HCT116 (cell line): ENCODE measurements at regions not wholly inside any gene's neighbourhood (a gene's known extent, or its start where the extent isn't known, plus 50 kb on each side); places are given as distances from the start of the nearest gene placed in this dataset.

Experiments used
- ATAC-seq: fragments of 200-7000 bp; cut with Tn5 transposase; 2 replicates; pipeline ENCODE4 v1.9.1; 2020; ENCODE audit warnings: mild to moderate bottlenecking, moderate library complexity
- BruUV-seq: library from RNA; stranded (reverse); fragments of 400-500 nt; replicated peaks from 2 replicates; lab custom pipeline; 2021; lab: Mats Ljungman, UMichigan
- CTCF ChIA-PET: fragments of 300-600 bp; sonication (Branson Sonifier 250); formaldehyde crosslinking; loops from one replicate; lab custom pipeline; 2021; ENCODE audit warnings: antibody characterized with exemption; lab: Charles Lee
- POLR2A ChIA-PET: fragments of 300-600, 350-600 bp; sonication (Branson Sonifier 250); formaldehyde crosslinking; loops from one replicate; lab custom pipeline; 2021; ENCODE audit warnings: antibody characterized with exemption; lab: Charles Lee
- RAD21 ChIA-PET, 2 experiments: fragments of 300-600 bp; sonication (Branson Sonifier 250); formaldehyde crosslinking; loops; one replicate each; lab custom pipeline; 2023; ENCODE audit warnings: low total read pairs in 2 of 2; ENCODE audit not compliant: uncharacterized antibody in 2 of 2, unreplicated experiment in 2 of 2, low non-redundant PET in 1 of 2; lab: Charles Lee
- DNase-seq: peaks from one replicate; pipeline ENCODE4 v3.0.0-alpha.2; 2010; ENCODE audit warnings: low read depth, low spot score
- H2AFZ ChIP-seq: fragments of 200-600 bp; shearing (Covaris generic), sonication (generic); 2 replicates; pipeline ENCODE4 v1.6.1; 2017; ENCODE audit warnings: low read depth, mixed run types, mixed read lengths, antibody characterized with exemption, low read length; ENCODE audit not compliant: poor library complexity, severe bottlenecking
- H3K27ac ChIP-seq: 2 replicates; pipeline ENCODE4 v1.5.1; 2012; ENCODE audit warnings: low read depth, low read length
- H3K27me3 ChIP-seq: fragments of 200-600 bp; sonication (generic); 2 replicates; pipeline ENCODE4 v1.6.1; 2016; ENCODE audit warnings: mixed run types, low read length, mixed read lengths; ENCODE audit not compliant: insufficient read depth
- H3K36me3 ChIP-seq, 2 experiments: fragments of 200-500 bp in 1 of 2; fragments of 200-600 bp in 1 of 2; sonication (Bioruptor generic) in 1 of 2; sonication (generic) in 1 of 2; 2 replicates each; pipeline versions ENCODE4 v1.5.1 to v1.6.1; 2014 to 2016; ENCODE audit warnings: low read length in 2 of 2, inconsistent platforms in 1 of 2, mixed read lengths in 1 of 2, mixed run types in 1 of 2; ENCODE audit not compliant: insufficient read depth in 2 of 2, control insufficient read depth in 1 of 2
- H3K4me1 ChIP-seq, 2 experiments: fragments of 200-600 bp in 1 of 2; sonication (generic) in 1 of 2; 2 replicates each; pipeline versions ENCODE4 v1.5.1 to v1.6.1; 2012 to 2017; ENCODE audit warnings: low read length in 2 of 2, inconsistent platforms in 1 of 2, mild to moderate bottlenecking in 1 of 2, mixed read lengths in 1 of 2, mixed run types in 1 of 2, moderate library complexity in 1 of 2; ENCODE audit not compliant: insufficient read depth in 2 of 2, control insufficient read depth in 1 of 2
- H3K4me2 ChIP-seq: fragments of 200-600 bp; sonication (generic); 2 replicates; pipeline ENCODE4 v1.6.1; 2017; ENCODE audit warnings: mixed run types, low read length, mixed read lengths
- H3K4me3 ChIP-seq, 2 experiments: fragments of 200-600 bp in 1 of 2; sonication (generic) in 1 of 2; replicated peaks in 1 of 2; 2 replicates each; pipeline ENCODE4 v1.5.1; 2011 to 2016; ENCODE audit warnings: low read length in 2 of 2, control low read depth in 1 of 2, low read depth in 1 of 2, mild to moderate bottlenecking in 1 of 2, mixed read lengths in 1 of 2, mixed run types in 1 of 2
- H3K79me2 ChIP-seq: fragments of 200-600 bp; sonication (generic); 2 replicates; pipeline ENCODE4 v1.6.1; 2017; ENCODE audit warnings: mild to moderate bottlenecking, mixed run types, low read length, moderate library complexity, mixed read lengths; ENCODE audit not compliant: insufficient read depth
- H3K9ac ChIP-seq: fragments of 200-600 bp; sonication (generic); 2 replicates; pipeline ENCODE4 v1.6.1; 2016; ENCODE audit warnings: low read length, mixed read lengths
- H3K9me2 ChIP-seq: fragments of 200-600 bp; sonication (generic), shearing (Covaris generic); 2 replicates; pipeline ENCODE4 v1.6.1; 2017; ENCODE audit warnings: mixed run types, mild to moderate bottlenecking, moderate library complexity; ENCODE audit not compliant: insufficient read depth
- H3K9me3 ChIP-seq, 2 experiments: fragments of 200-500 bp in 1 of 2; fragments of 200-600 bp in 1 of 2; sonication (Bioruptor generic) in 1 of 2; sonication (generic) in 1 of 2; 2 replicates each; pipeline ENCODE4 v1.6.1; 2014 to 2017; ENCODE audit warnings: low read length in 2 of 2, mixed read lengths in 2 of 2, inconsistent platforms in 1 of 2, low read depth in 1 of 2, mild to moderate bottlenecking in 1 of 2, mixed run types in 1 of 2, moderate library complexity in 1 of 2; ENCODE audit not compliant: control insufficient read depth in 1 of 2, insufficient read depth in 1 of 2
- H4K20me1 ChIP-seq: fragments of 200-600 bp; sonication (generic), shearing (Covaris generic); 2 replicates; pipeline ENCODE4 v1.6.1; 2017; ENCODE audit warnings: mixed run types, mild to moderate bottlenecking, moderate library complexity; ENCODE audit not compliant: insufficient read depth
- EGR1 ChIP-seq: IDR thresholded peaks from 2 replicates; pipeline ENCODE4 v1.6.1; 2012; ENCODE audit warnings: low read depth
- EZH2phosphoT487 ChIP-seq: fragments of 200-600 bp; IDR thresholded peaks from 2 replicates; pipeline ENCODE4 v1.6.1; 2018; ENCODE audit warnings: antibody characterized with exemption, borderline replicate concordance
- FOSL1 ChIP-seq: IDR thresholded peaks from 2 replicates; pipeline ENCODE4 v1.6.1; 2012; ENCODE audit warnings: low read depth
- RAD21 ChIP-seq: IDR thresholded peaks from 2 replicates; pipeline ENCODE4 v1.6.1; 2012; ENCODE audit warnings: low read depth, mild to moderate bottlenecking
- SIN3A ChIP-seq: IDR thresholded peaks from 2 replicates; pipeline ENCODE4 v1.6.1; 2012; ENCODE audit warnings: low read depth
- YY1 ChIP-seq: IDR thresholded peaks from 2 replicates; pipeline ENCODE4 v1.6.1; 2011; ENCODE audit warnings: low read length, low read depth, moderate library complexity, mild to moderate bottlenecking; ENCODE audit not compliant: insufficient replicate concordance; ENCODE audit errors: extremely low read depth
- intact Hi-C: fragments of 100-400 bp; cut with micrococcal nuclease; formaldehyde crosslinking; loops from 2 replicates; pipeline ENCODE4 v1.10.0; 2022

DNA sequence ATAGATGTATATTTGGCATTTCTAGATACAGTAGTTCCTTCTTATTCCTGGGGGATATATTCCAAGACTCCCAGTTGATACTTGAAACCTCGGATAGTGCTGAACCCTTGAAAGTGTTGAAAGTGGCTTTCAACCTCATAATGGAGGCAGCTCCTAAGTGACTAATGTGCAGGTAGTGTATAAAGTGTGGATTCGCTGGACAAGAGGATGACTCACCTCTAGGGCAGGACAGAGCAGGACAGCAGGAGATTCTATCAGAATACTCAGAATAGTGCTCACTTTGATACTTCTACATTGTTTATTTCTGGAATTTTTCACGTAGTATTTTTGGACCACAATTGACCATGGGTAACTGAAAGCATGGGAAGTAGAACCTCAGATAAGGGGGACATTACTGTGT lies 1138.9 kb upstream of the WWC1 start:
- TF ChIP-seq YY1, result no peak
- H4K20me1 ChIP-seq, result no peaks in the 10 kb centered on the region
- peaks cover 3 to 24% of the 10 kb centered on the region in 2 experiments; a peak in 2 of 4 replicates for H3K9me3 ChIP-seq
- H3K4me3 ChIP-seq, result no peak overlapping the region
- H3K4me2 ChIP-seq, result no peak overlapping the region
- intact Hi-C loops, result no loop called here
- DNase-seq, result no peak
- no TSS peak for BruUV-seq
- H3K79me2 ChIP-seq, result no peaks in the 10 kb centered on the region
- H3K9ac ChIP-seq, result no peak overlapping the region
- no peak overlapping the region for H2AFZ ChIP-seq
- H3K9me2 ChIP-seq, result no peaks in the 10 kb centered on the region
- H3K36me3 ChIP-seq, result no peaks in the 10 kb centered on the region
- ChIA-PET RAD21 (no interaction called here), POLR2A (no interaction called here), CTCF (no interaction called here)
- H3K27me3 ChIP-seq, result no peaks in the 10 kb centered on the region
- no peak overlapping the region for H3K27ac ChIP-seq
- no peaks in the 10 kb centered on the region for H3K4me1 ChIP-seq
- ATAC-seq, result no peak

DNA sequence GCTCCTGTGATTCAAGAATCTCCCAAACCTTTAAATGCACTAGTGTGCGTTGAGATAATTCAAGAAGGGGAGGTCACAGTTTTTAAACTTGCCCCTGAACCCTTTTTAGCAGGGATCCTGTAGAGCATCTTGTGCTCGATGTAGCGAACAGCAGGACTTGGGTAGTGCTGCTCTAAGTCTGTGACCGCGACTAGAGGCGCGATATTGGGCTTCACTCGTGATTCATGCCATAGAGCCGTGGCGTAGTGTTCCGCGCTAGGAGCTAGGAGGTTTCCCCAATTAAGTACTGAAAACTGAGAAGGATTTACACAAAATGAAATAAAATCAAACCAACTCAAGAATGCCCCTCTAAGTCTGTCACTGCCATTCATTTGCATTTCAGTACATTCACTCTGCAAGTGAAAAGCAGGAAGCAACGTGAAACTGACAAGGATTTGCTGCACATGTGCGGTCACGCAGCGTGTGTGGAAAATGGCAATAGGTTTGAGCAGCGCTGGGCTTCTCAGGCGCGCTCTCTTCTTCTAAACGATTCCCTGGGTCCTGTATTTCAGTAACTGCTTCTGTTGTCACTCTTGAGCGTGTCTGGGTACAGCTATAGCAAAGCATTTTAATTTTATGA lies 1135.9 kb upstream of the WWC1 start:
- ChIA-PET CTCF (no interaction called here), POLR2A (no interaction called here), RAD21 (no interaction called here)
- ATAC-seq (no peak), DNase-seq (no peak)
- Histone ChIP-seq H3K27me3 (no peaks in the 10 kb centered on the region), H3K4me3 (no peak overlapping the region), H3K4me1 (no peaks in the 10 kb centered on the region), H3K36me3 (no peaks in the 10 kb centered on the region), H4K20me1 (no peaks in the 10 kb centered on the region), H2AFZ (no peak overlapping the region), H3K9me3 (peaks cover 0 to 20% of the 10 kb centered on the region in 2 experiments; a peak in 2 of 4 replicates), H3K9me2 (no peaks in the 10 kb centered on the region), H3K4me2 (no peak overlapping the region), H3K9ac (no peak overlapping the region), H3K79me2 (no peaks in the 10 kb centered on the region), H3K27ac (no peak overlapping the region)
- intact Hi-C loops, result no loop called here
- TF ChIP-seq SIN3A (no peak), EGR1 (no peak), FOSL1 (no peak), YY1 (no peak), EZH2phosphoT487 (no peak), RAD21 (no peak)
- BruUV-seq, result no TSS peak
